HepG2 (cell line): ENCODE measurements at regions not wholly inside any gene's neighbourhood (a gene's known extent, or its start where the extent isn't known, plus 50 kb on each side); places are given as distances from the start of the nearest gene placed in this dataset.

Source experiments
- ATAC-seq: fragments of 200-7000 bp; cut with Tn5 transposase; 3 replicates; pipeline ENCODE4 v1.9.1; 2020; ENCODE audit warnings: mild to moderate bottlenecking, moderate library complexity
- BruUV-seq: library from RNA; stranded (reverse); fragments of 400-500 nt; replicated peaks from 2 replicates; lab custom pipeline; 2021; lab: Mats Ljungman, UMichigan
- CTCF ChIA-PET: fragments of 300-600 bp; formaldehyde crosslinking; extraction: SDS; loops from one replicate; lab custom pipeline; 2021; ENCODE audit warnings: low total read pairs, inconsistent platforms, low intra/inter-chr PET ratio; lab: Yijun Ruan, JAX
- POLR2A ChIA-PET: fragments of 350-600 bp; sonication (Branson Sonifier 250); formaldehyde crosslinking; loops from one replicate; lab custom pipeline; 2020; ENCODE audit warnings: antibody characterized with exemption, inconsistent platforms; lab: Yijun Ruan, JAX
- DNase-seq: peaks from one replicate; pipeline ENCODE4 v3.0.0-alpha.2; 2015; ENCODE audit warnings: low spot score
- FAIRE-seq: peaks from 3 replicates; lab custom pipeline; 2011; peaks lifted over from hg19 to GRCh38; lab: Jason Lieb, UNC
- H2AFZ ChIP-seq: one replicate; pipeline ENCODE4 v1.6.1; 2011; ENCODE audit warnings: low read length, inconsistent platforms
- H3K27ac ChIP-seq: fragments of 300-600 bp; 3 replicates; pipeline ENCODE4 v1.8.0; 2011; ENCODE audit warnings: mixed run types, mild to moderate bottlenecking, mixed read lengths, low read length, inconsistent platforms; ENCODE audit not compliant: insufficient read depth; ENCODE audit errors: extremely low read length
- H3K27me3 ChIP-seq, 2 experiments: fragments of 200-600 bp in 1 of 2; 2 replicates in 1 of 2; 3 replicates in 1 of 2; pipeline versions ENCODE4 v1.6.0 to v1.8.0; 2011; ENCODE audit warnings: low read length in 2 of 2, mild to moderate bottlenecking in 2 of 2, moderate library complexity in 2 of 2, inconsistent platforms in 1 of 2; ENCODE audit not compliant: insufficient read depth in 2 of 2, control insufficient read depth in 1 of 2
- H3K36me3 ChIP-seq, 2 experiments: fragments of 200-600 bp in 1 of 2; replicated peaks in 1 of 2; 2 replicates in 1 of 2; 3 replicates in 1 of 2; pipeline versions ENCODE4 v1.5.1 to v1.8.0; 2011; ENCODE audit warnings: low read length in 2 of 2, inconsistent platforms in 1 of 2; ENCODE audit not compliant: insufficient read depth in 2 of 2, control insufficient read depth in 1 of 2
- H3K4me1 ChIP-seq: 2 replicates; pipeline ENCODE4 v1.5.1; 2012; ENCODE audit warnings: low read length, inconsistent platforms; ENCODE audit not compliant: insufficient read depth
- H3K4me2 ChIP-seq: 2 replicates; pipeline ENCODE4 v1.6.0; 2011; ENCODE audit warnings: low read depth, low read length, inconsistent platforms
- H3K4me3 ChIP-seq, 3 experiments: fragments of 200-600 bp in 1 of 3; sonication (generic), shearing (Covaris generic) in 1 of 3; replicated peaks in 1 of 3; 2 replicates each; pipeline ENCODE4 v1.5.1; 2011 to 2016; ENCODE audit warnings: low read length in 3 of 3, inconsistent platforms in 2 of 3, low read depth in 2 of 3, mild to moderate bottlenecking in 2 of 3, control low read depth in 1 of 3, mixed read lengths in 1 of 3; ENCODE audit not compliant: insufficient read depth in 1 of 3
- H3K79me2 ChIP-seq: one replicate; pipeline ENCODE4 v1.6.1; 2011; ENCODE audit warnings: low read length, inconsistent platforms; ENCODE audit not compliant: insufficient read depth
- H3K9ac ChIP-seq: 2 replicates; pipeline ENCODE4 v1.6.0; 2011; ENCODE audit warnings: mild to moderate bottlenecking, low read depth, low read length, inconsistent platforms; ENCODE audit not compliant: insufficient read depth
- H3K9me3 ChIP-seq: 2 replicates; pipeline ENCODE4 v1.5.1; 2012; ENCODE audit warnings: mild to moderate bottlenecking, low read length
- H4K20me1 ChIP-seq: 2 replicates; pipeline ENCODE4 v1.6.0; 2011; ENCODE audit warnings: inconsistent platforms, mild to moderate bottlenecking, low read length, moderate library complexity; ENCODE audit not compliant: insufficient read depth
- KDM4B ChIP-seq: sonication (generic); formaldehyde crosslinking; IDR thresholded peaks from 2 replicates; pipeline ENCODE4 v1.4.0; 2020; ENCODE audit warnings: missing genetic modification reagents
- MAFK ChIP-seq, 2 experiments: IDR thresholded peaks in 1 of 2; conservative IDR thresholded peaks in 1 of 2; 2 replicates each; pipeline ENCODE4 v1.6.1; 2011; ENCODE audit warnings: improper control_type of control experiment in 2 of 2, low read length in 2 of 2
- MXI1 ChIP-seq: IDR thresholded peaks from 3 replicates; pipeline ENCODE4 v1.6.1; 2012; ENCODE audit warnings: low read depth, low read length, inconsistent platforms, borderline replicate concordance
- PRMT3 ChIP-seq: sonication (generic); formaldehyde crosslinking; IDR thresholded peaks from 2 replicates; pipeline ENCODE4 v1.8.1; 2022; ENCODE audit warnings: low read depth, mild to moderate bottlenecking, moderate library complexity, missing genetic modification reagents, borderline replicate concordance
- RFX1 ChIP-seq: fragments of 450-650 bp; IDR thresholded peaks from 2 replicates; pipeline ENCODE4 v1.6.1; 2017
- STAT5B ChIP-seq: sonication (generic); formaldehyde crosslinking; IDR thresholded peaks from 2 replicates; pipeline ENCODE4 v1.4.0; 2020; ENCODE audit warnings: missing genetic modification reagents
- ZBTB38 ChIP-seq: sonication (generic); formaldehyde crosslinking; IDR thresholded peaks from 2 replicates; pipeline ENCODE4 v1.5.1; 2020; ENCODE audit warnings: mild to moderate bottlenecking, missing genetic modification reagents
- ZNF232 ChIP-seq: sonication (generic); formaldehyde crosslinking; IDR thresholded peaks from 2 replicates; pipeline ENCODE4 v1.4.0; 2020; ENCODE audit warnings: missing genetic modification reagents, borderline replicate concordance
- ZNF678 ChIP-seq: sonication (generic); formaldehyde crosslinking; IDR thresholded peaks from 2 replicates; pipeline ENCODE4 v1.4.0; 2020; ENCODE audit warnings: mild to moderate bottlenecking, missing genetic modification reagents
- WGBS: methylation state at CpG from one replicate; pipeline ENCODE4 v1.1.6; 2017; ENCODE audit warnings: low lambda C conversion rate; 5-methylcytosine and 5-hydroxymethylcytosine counted together
- in situ Hi-C: cut with HindIII; loops from 2 replicates; pipeline ENCODE4 v1.10.0; 2017; ENCODE audit warnings: low pct_unique_long_range_greater_than_20kb; ENCODE audit not compliant: extremely low pct_ligation_motif_present
- intact Hi-C: fragments of 100-400 bp; cut with micrococcal nuclease; formaldehyde crosslinking; loops from one replicate; pipeline ENCODE4 v1.10.0; 2022; ENCODE audit not compliant: unreplicated experiment
- TF ChIP-seq, protein P1 (sequence below): IDR thresholded peaks from 2 replicates; pipeline ENCODE4 v1.4.0; 2020; ENCODE audit warnings: mild to moderate bottlenecking, missing genetic modification reagents

DNA sequence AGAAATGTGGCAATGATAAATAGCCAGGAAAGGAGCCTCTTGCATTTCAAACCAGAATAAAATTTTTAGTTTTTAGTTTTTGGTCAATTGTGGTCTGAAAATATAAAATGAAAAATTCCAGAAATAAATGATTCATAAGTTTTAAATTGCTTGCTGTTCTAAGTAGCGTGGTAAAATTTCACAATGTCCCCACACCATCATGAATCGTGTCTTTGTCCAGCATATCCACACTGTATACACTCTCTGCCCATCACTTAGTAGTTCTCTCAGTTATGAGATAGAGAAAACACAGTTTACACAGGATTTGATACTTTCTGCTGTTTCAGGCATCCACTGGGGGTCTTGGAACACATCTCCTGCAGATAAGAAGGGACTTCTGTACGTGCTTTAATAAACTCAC is 783.9 kb downstream of the TSN start (continued):
- TF ChIP-seq, protein P1, sequence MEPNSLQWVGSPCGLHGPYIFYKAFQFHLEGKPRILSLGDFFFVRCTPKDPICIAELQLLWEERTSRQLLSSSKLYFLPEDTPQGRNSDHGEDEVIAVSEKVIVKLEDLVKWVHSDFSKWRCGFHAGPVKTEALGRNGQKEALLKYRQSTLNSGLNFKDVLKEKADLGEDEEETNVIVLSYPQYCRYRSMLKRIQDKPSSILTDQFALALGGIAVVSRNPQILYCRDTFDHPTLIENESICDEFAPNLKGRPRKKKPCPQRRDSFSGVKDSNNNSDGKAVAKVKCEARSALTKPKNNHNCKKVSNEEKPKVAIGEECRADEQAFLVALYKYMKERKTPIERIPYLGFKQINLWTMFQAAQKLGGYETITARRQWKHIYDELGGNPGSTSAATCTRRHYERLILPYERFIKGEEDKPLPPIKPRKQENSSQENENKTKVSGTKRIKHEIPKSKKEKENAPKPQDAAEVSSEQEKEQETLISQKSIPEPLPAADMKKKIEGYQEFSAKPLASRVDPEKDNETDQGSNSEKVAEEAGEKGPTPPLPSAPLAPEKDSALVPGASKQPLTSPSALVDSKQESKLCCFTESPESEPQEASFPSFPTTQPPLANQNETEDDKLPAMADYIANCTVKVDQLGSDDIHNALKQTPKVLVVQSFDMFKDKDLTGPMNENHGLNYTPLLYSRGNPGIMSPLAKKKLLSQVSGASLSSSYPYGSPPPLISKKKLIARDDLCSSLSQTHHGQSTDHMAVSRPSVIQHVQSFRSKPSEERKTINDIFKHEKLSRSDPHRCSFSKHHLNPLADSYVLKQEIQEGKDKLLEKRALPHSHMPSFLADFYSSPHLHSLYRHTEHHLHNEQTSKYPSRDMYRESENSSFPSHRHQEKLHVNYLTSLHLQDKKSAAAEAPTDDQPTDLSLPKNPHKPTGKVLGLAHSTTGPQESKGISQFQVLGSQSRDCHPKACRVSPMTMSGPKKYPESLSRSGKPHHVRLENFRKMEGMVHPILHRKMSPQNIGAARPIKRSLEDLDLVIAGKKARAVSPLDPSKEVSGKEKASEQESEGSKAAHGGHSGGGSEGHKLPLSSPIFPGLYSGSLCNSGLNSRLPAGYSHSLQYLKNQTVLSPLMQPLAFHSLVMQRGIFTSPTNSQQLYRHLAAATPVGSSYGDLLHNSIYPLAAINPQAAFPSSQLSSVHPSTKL (CRISPR knock-in tag) = no peak
- TF ChIP-seq ZNF232 (CRISPR knock-in tag) (no peak), ZBTB38 (CRISPR knock-in tag) (no peak), ZNF678 (CRISPR knock-in tag) (no peak)

DNA sequence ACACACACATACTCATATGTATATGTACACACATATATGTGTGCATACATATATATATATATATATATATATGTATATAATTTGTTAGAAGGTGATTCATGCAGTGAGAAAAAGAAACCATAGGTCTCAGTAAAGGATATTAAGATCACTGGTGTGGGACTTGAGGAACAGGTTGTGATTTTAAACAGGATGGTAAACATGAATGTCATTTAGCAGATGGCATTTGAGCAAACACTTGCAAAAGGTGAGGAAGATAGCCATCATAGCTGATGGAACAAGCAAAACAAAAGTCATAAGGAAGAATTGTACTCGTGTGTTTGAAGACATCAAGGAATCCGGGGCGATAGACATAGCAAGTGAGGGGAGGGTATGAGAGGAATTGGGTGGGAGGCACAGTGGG is 784.5 kb downstream of the TSN start:
- in situ Hi-C loops = no loop called here
- no peak for DNase-seq

More for the DNA sequence above, 784.5 kb downstream of the TSN start:
- H3K4me2 ChIP-seq = no peak overlapping the region
- TF ChIP-seq STAT5B (CRISPR knock-in tag) = no peak
- no peak for TF ChIP-seq KDM4B (CRISPR knock-in tag)
- no peak for TF ChIP-seq MAFK (conservative IDR thresholded peaks at IDR 0.05 in 1 of 2, IDR thresholded peaks at IDR 0.05 in 1 of 2; ENCODE audit: low read length in 2 of 2)
- TF ChIP-seq MXI1 = no peak
- no peak for TF ChIP-seq RFX1
- TF ChIP-seq PRMT3 (CRISPR knock-in tag) = no peak
- intact Hi-C loops = no loop called here
- H3K27me3 ChIP-seq = no peaks in the 10 kb centered on the region; a peak in 1 of 5 replicates
- no peaks in the 10 kb centered on the region for H3K36me3 ChIP-seq
- no peaks in the 10 kb centered on the region for H3K79me2 ChIP-seq
- ChIA-PET CTCF (no interaction called here), POLR2A (no interaction called here)
- H3K27ac ChIP-seq = no peak overlapping the region
- H2AFZ ChIP-seq = no peak overlapping the region
- ATAC-seq (no peak), FAIRE-seq (no peak)
- H3K9ac ChIP-seq = no peak overlapping the region
- no peaks in the 10 kb centered on the region for H3K4me1 ChIP-seq
- 2% methylated on average over 3 of the region's 3 CpGs for WGBS
- no TSS peak for BruUV-seq
- no peaks in the 10 kb centered on the region for H3K9me3 ChIP-seq
- no peak overlapping the region for H3K4me3 ChIP-seq
- no peaks in the 10 kb centered on the region for H4K20me1 ChIP-seq
